Fibroblast of skin of left quadriceps (primary cell): ENCODE measurements at regions not wholly inside any gene's neighbourhood (a gene's known extent, or its start where the extent isn't known, plus 50 kb on each side); places are given as distances from the start of the nearest gene placed in this dataset.

ENCODE experiments used
- DNase-seq, 2 experiments: peaks; one replicate each; pipeline ENCODE4 v3.0.0-alpha.2; 2013; ENCODE audit warnings: low read depth in 2 of 2

GRCh38 chr17:79220713-79221291 lies 146.2 kb downstream of the ENGASE start:
- DNase-seq, result no peak

- no peak for DNase-seq
These were observed 145.6 kb downstream of the ENGASE start for GRCh38 chr17:79220201-79220712.

DNA sequence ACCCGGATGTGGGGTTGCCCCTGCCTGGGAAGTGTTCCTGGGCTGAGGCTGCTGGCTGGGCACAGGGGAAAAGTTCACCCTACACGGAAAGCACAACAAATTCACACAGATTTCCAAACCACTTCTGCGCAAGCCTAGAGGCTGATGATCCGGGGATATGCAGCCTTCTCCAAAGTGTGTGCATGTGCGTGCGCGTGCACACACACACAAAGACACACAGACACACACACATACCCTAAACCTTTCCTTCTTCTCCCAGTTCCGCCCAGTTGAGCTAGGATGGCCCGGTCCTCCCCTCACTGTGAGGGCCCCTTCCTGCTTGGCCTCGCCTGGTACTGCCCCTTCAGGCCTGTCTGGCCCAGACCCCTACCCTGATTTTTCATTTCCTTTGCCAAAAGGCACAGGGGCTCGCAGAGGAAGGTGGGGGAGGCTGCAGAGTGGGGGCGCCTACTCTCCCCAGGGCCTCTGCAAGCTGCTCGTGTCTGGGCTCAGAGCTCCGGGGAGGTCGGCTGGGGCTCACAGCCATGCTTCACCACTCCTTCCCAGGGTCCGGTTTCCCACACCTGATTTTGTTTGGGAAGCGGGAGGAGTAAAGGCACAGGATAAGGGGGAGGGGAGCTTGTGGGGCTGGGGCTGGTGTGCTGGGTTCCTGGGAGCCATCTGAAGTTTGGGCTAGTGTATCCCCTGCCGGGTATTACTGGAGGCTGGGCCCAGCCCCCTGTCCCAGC lies 144.7 kb downstream of the ENGASE start:
- DNase-seq, result no peak

- no peak for DNase-seq
These were observed 144.2 kb downstream of the ENGASE start for GRCh38 chr17:79218825-79219200.

DNA sequence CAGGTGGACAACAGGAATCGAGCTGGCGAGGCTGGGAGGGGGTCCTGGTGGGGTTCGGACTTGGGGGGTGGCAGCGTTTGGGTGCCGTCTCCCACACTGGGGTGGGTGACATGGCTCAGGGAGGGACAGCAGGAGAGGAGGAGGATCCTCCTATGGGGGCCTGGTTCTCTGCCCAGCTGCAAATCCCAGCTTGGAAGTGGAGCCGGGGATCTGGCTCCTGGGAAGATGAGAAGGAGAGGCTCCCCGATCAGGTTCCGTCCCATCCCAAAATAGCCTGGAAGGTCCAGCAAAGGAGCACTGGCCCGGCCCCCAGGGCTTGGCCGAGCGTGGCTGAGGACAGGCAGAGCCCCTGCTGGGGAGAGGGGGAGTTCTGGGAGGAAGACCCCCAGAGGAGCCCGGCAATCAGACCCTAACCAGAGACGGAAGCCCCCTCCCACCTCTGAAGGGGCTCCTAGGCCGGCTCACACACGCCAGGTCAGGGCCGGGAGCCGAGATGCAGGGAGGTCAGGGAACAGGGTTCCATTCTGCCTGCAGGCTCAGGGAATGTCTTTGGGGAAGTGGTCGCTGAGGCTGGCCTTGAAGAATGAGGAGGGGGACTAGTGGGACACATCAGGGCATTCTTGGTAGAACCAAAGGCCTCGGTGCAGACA lies 143.7 kb downstream of the ENGASE start:
- DNase-seq, result no peak

DNA sequence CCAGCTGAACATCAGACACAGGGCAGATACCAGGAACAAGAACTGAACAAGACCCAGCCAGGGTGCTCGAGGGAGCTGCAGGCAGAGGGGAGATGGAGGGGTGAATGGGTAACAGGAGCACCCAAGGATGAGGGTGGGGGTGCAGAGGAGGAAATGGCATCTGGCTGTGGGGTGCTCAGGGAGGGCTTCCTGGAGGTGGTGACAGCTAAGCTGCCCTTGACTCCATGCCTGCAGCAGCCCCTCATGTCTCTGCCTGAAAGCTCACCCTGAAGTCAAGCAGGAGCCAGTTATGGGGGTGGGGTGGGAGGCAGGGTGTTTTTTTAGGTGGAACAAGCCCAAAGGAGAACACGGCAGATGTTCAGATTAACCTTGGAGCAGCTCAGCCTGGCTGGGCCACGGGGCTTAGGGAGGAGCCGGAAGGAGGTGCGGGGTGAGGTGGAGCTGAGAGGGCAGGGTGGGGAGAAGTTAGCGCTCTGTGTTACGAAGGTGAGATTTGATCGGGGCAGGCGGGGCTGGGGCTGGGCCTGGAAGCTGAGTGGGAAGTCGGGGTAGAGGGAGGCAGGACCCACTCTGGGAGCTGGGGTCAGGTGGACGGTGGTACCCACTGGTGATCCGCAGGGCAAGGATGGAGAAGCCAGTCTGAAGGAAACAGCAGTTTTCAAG lies 143.0 kb downstream of the ENGASE start:
- DNase-seq, result no peak

DNA sequence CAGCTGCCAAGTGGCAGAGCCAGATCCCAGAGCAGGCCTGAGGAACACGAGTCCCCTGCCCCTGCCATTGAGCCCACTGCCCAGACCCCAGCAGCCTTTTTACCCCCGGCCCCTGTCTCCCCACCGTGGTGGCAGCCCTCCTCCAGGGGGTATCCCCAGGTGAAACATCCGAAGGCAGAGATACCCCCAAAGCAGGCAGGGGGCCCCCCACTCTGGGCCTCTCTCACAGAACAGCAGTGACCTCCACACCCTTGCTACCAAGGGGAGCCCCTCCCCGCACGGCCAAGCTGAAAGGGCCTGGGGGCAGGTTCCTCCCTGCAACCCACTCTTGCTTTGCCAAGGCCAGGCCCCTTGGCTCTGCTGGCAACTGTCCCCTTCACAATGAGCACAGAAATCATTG lies 142.2 kb downstream of the ENGASE start:
- DNase-seq, result no peak

DNA sequence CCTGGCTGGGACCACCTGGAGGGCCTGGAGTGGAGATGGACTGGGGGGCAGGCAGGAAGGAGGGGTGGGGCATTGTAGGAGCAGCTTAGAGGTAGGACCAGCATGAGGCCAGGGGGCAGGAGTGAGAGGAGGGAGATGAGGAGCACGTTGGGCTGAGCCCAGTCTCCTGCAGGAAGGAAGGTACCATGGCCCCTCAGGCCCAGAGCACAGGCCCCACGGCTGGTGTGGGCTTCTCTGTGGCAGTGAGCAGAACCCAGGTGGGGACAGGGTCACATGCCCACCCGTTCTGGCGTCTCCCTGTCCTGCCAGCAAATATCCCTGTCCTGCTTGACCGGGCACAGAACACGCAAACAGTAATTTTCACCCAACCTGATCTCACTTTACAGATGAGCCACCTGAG lies 141.8 kb downstream of the ENGASE start:
- DNase-seq, result no peak

DNA sequence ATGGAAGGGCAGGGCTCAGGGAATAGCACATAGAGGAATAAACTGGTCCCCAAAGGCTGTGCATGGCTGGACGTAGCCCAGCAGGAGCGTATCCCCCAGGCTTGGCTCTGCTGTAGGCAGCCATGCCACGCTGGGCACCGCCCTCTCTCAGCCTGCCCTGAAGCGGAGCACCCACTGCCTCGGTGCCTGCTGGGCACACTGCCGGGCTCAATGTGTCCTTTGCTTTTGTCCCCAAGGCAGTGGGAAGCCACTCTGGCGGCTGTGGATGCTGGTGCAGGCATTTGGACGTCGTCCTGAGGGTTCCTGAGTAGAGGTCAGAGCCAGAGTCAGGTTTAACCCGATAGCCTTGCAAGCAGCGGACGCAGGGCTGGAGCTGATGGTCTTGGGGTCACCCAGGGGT lies 141.0 kb downstream of the ENGASE start:
- DNase-seq, result no peak

GRCh38 chr17:79214940-79215604 lies 140.4 kb downstream of the ENGASE start:
- no peak for DNase-seq

DNA sequence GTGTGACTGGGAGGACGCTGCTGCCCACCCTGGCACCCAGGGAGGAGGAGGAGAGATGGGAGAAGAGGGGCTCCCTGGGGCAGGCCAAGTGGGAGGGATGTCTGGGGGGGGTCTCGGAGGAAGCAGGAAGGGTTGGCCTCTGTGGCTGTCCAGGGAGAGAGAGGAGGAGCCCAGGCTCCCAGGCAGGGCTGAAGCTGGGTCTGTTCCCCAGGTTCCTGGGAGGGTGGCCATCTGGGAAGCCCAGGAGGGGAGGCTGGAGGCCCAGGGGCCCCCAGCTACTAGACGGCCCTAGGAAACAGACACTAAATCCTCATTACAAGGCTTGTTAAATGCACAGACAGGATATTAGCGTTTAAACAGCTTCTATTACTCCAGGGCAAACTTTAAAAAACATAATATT lies 139.8 kb downstream of the ENGASE start:
- DNase-seq, result no peak

DNA sequence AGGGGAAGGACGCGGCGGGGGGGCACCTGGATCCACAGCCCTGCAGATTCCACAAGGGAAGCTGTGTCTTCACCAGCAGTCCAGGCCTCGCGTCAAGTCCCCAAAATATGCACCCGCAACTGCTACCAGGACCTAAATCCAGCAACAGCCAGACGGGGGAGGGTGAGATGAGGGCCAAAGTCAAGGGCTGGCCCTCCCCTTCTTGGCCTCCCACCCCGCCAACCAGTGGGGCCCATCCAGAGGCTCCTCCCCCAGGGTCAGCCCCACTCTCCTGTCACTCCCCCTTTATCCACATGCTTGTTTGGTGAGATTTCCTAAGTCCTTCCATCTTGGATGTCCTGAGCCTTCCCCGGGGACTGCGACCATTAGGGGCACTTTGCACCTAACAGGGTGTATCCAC lies 138.7 kb downstream of the ENGASE start:
- no peak for DNase-seq

GRCh38 chr17:79212149-79213087 lies 137.8 kb downstream of the ENGASE start:
- no peak for DNase-seq

- no peak for DNase-seq
These were observed 136.6 kb downstream of the ENGASE start for GRCh38 chr17:79211061-79211770.

GRCh38 chr17:79210638-79211037 lies 136.0 kb downstream of the ENGASE start:
- no peak for DNase-seq

DNA sequence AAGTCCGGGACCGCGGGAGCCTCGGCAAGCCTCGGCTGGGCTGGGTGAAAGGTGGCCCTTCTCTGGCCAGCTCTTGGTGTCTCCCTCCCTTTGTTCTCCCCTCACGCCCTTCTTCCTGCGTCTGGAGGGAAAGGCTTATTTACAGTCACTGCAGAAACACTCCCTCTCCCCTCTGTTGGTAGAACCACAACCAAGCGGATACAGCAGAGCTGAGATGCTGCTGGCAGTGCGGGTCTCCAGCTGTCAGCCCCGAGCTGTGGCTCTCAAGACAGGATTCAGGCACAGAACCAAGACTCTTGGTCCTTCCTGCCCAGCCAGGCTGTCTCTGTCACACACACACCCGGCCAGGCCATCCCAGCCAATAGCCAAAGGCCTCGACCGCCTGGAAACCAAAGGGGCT lies 133.3 kb downstream of the ENGASE start:
- DNase-seq, result no peak

DNA sequence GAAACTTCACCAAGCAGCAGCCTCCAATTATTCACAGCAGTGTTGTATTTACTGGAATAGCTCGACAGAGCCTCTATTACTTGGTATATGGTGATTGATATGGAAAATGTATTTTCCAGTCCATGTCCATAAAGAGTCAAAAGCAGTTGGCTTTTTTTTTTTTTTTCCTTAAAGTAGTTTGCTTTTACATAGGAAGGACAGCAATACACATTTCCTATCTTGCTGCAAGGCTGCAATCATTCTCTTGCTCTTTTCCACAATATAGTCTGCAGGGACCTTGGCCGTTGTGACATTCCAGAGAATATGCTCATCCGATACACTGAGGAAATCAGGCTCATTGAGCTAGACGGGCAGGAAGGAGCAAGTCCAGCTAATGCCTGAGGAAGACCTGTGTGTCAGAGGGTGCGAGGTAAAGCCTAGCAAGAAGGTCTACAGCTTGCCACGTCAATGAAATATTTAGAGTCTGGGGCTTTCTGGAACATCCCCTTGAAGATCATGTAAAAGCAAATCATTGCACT lies 131.1 kb downstream of the ENGASE start:
- DNase-seq, result no peak

DNA sequence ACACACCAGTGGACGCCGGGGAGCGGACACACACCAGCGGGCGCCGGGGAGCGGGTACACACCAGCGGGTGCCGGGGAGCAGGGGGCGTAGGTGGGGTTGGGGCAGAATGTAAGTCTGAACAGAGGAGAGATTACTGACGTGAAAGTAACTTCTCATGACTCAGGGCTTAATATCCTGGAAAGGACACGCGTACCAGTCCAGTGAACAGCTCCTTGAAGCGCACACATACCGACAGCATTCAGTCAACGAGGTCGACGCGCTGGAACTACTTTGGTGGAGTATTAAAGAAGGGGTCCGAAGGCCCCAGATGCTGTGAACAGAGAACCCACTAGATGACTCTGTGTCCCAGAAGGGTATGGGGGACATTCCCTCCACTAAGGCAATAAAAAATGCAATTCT lies 129.6 kb downstream of the ENGASE start:
- DNase-seq, result no peak

DNA sequence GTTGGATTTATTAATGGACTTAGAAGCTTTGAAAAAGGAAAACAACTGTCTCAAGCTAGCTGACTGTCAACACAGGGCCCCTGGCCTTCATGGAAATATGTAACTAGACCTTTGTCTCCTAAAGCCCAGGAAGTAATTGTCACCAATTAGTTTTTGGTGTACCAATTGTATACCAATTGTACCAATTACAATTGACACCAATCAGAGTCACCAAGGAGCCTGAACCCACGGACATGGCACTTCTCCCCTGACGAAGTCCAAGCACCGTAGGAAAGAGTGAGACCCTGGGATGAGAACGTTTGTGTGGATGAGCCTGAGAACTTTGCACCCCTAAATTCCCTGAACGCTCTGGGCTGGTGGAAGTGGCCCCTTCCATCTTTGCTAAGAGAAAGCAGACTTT lies 129.0 kb downstream of the ENGASE start:
- DNase-seq, result no peak

- no peak for DNase-seq
These were observed 128.4 kb downstream of the ENGASE start for GRCh38 chr17:79203016-79203415.
